22Rv1 (cell line): ENCODE measurements at regions not wholly inside any gene's neighbourhood (a gene's known extent, or its start where the extent isn't known, plus 50 kb on each side); places are given as distances from the start of the nearest gene placed in this dataset.

Source experiments
- ZFX ChIP-seq: fragments of 450-650 bp; IDR thresholded peaks from 2 replicates; pipeline ENCODE4 v1.6.1; 2017; ENCODE audit warnings: antibody characterized with exemption, borderline replicate concordance
- TF ChIP-seq, protein P1 (sequence below): fragments of 450-650 bp; IDR thresholded peaks from 2 replicates; pipeline ENCODE4 v1.5.1; 2017; ENCODE audit warnings: mild to moderate bottlenecking

DNA sequence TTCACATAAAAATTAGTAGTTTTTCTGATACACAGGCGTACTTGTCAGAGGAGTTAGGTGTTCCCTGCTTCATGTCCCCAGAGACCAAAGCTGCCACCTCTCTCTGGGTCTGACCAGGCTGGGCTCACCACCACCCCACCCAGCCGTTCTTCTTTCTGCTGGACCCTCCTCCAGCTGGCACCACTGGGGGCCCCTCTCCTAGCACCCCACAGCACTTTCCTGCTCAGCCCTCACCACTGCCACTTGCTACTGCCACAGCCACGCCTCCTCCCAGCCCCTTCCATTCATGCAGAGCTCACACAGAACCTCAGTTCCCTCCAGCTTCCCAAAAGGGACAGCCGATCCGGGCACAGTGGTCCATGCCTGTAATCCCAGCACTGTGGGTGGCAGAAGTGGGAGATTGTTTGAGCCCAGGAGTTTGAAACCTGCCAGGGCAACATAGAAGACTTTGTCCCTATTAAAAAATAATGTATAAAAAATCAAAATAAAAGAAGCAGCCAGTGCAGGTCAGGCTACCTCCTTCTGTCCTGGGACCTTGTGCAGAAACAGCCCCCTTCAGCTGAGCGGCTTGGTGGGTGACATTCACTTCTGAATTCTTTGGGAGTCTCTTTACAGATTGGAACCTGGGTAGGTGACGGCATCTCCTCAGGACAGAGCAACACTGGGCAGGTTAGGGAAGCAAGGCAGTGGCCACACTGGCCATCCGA, 208.3 kb downstream of the TOMM20 start:
- TF ChIP-seq, protein P1, sequence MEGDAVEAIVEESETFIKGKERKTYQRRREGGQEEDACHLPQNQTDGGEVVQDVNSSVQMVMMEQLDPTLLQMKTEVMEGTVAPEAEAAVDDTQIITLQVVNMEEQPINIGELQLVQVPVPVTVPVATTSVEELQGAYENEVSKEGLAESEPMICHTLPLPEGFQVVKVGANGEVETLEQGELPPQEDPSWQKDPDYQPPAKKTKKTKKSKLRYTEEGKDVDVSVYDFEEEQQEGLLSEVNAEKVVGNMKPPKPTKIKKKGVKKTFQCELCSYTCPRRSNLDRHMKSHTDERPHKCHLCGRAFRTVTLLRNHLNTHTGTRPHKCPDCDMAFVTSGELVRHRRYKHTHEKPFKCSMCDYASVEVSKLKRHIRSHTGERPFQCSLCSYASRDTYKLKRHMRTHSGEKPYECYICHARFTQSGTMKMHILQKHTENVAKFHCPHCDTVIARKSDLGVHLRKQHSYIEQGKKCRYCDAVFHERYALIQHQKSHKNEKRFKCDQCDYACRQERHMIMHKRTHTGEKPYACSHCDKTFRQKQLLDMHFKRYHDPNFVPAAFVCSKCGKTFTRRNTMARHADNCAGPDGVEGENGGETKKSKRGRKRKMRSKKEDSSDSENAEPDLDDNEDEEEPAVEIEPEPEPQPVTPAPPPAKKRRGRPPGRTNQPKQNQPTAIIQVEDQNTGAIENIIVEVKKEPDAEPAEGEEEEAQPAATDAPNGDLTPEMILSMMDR, result no peak
- TF ChIP-seq ZFX, result no peak
